Gastroesophageal sphincter (tissue), 3 donors: ENCODE measurements at regions not wholly inside any gene's neighbourhood (a gene's known extent, or its start where the extent isn't known, plus 50 kb on each side); places are given as distances from the start of the nearest gene placed in this dataset.

Experiments
- POLR2A ChIP-seq, 2 donors: fragments of 450-650 bp; IDR thresholded peaks; one replicate each; pipeline ENCODE4 v1.6.1; 2017; ENCODE audit warnings: antibody characterized with exemption in 2 of 2, mild to moderate bottlenecking in 2 of 2, moderate library complexity in 1 of 2
- POLR2AphosphoS5 ChIP-seq: sonication (generic); formaldehyde crosslinking; IDR thresholded peaks from one replicate; pipeline ENCODE4 v1.6.1; 2017; ENCODE audit warnings: antibody characterized with exemption
- TF ChIP-seq, protein P1 (sequence below), 4 experiments: fragments of 200-600 bp in 2 of 4; fragments of 450-650 bp in 2 of 4; sonication (generic) in 1 of 4; IDR thresholded peaks; one replicate each; pipeline ENCODE4 v1.5.1; 2017 to 2019; ENCODE audit warnings: antibody characterized with exemption in 4 of 4, mild to moderate bottlenecking in 2 of 4, moderate library complexity in 2 of 4

DNA sequence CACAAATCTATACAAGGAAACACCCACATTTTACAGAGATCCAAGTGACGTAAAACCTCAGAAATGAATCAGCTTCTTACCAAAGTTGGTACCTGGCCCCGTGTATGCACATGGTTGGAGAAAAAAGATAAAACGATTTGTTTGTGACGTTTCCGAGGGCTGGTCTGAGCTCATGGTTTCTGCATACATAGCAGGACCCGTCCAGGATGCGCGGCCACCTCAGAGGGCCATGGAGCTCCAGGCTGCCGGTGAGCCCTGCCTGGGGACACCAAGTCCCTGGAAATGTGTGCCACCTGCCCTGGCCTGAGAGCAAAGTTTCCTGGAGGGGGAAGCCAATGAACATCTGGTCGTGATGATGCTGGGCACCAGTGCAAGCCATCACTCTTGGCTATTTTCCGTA lies 402.6 kb upstream of the MKI67 start:
- TF ChIP-seq, protein P1, sequence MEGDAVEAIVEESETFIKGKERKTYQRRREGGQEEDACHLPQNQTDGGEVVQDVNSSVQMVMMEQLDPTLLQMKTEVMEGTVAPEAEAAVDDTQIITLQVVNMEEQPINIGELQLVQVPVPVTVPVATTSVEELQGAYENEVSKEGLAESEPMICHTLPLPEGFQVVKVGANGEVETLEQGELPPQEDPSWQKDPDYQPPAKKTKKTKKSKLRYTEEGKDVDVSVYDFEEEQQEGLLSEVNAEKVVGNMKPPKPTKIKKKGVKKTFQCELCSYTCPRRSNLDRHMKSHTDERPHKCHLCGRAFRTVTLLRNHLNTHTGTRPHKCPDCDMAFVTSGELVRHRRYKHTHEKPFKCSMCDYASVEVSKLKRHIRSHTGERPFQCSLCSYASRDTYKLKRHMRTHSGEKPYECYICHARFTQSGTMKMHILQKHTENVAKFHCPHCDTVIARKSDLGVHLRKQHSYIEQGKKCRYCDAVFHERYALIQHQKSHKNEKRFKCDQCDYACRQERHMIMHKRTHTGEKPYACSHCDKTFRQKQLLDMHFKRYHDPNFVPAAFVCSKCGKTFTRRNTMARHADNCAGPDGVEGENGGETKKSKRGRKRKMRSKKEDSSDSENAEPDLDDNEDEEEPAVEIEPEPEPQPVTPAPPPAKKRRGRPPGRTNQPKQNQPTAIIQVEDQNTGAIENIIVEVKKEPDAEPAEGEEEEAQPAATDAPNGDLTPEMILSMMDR (IDR thresholded peaks at IDR 0.05): no peak
- TF ChIP-seq POLR2A (IDR thresholded peaks at IDR 0.05) (no peak), POLR2AphosphoS5 (no peak)
